ENCODE measurements at regions not wholly inside any gene's neighbourhood (a gene's known extent, or its start where the extent isn't known, plus 50 kb on each side); places are given as distances from the start of the nearest gene placed in this dataset.
A peak's percentile ranks its signal among the peaks of the same experiment; 100 is the strongest.

DNA sequence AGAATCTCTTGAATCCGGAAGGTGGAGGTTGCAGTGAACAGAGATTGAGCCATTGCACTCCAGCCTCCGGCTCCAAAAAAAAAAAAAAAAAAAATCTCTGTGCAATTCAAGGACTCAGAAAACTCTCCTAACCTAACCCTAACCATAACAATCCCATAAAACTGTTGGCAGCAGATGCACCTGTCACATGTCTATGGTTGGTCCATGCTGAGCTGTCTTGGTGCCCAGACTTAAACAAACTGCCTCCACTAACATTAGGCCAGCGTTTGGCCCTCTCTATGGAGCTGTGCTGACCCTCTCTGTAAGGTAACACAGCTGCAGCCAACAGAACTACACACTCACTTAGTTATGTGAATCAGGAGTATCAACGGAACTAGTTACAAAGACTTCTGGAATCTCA, 132.5 kb upstream of the PTER start:
- no peak overlapping the region for H3K27ac ChIP-seq
- no peak for TF ChIP-seq ZFX (IDR thresholded peaks at IDR 0.05)
- TF ChIP-seq, protein P1, sequence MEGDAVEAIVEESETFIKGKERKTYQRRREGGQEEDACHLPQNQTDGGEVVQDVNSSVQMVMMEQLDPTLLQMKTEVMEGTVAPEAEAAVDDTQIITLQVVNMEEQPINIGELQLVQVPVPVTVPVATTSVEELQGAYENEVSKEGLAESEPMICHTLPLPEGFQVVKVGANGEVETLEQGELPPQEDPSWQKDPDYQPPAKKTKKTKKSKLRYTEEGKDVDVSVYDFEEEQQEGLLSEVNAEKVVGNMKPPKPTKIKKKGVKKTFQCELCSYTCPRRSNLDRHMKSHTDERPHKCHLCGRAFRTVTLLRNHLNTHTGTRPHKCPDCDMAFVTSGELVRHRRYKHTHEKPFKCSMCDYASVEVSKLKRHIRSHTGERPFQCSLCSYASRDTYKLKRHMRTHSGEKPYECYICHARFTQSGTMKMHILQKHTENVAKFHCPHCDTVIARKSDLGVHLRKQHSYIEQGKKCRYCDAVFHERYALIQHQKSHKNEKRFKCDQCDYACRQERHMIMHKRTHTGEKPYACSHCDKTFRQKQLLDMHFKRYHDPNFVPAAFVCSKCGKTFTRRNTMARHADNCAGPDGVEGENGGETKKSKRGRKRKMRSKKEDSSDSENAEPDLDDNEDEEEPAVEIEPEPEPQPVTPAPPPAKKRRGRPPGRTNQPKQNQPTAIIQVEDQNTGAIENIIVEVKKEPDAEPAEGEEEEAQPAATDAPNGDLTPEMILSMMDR (conservative IDR thresholded peaks at IDR 0.05): no peak

DNA sequence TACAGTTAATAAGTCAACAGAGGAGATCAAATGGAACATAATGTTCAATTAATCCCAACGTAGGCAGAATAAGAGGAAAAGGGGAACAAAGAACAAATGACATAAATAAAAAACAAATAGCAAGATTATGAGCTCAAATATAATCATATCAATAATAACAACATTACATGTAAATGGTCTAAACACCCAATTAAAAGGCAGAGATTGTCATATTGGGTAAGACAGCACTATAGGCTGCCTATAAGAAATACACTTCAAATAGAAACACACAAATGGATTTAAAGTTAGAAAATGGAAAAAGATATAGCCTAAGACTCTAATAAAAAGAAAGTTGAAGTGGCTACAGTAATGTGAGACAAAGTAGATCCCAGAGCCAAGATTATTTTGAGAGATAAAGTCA, 126.4 kb upstream of the PTER start:
- no peak for TF ChIP-seq ZFX (IDR thresholded peaks at IDR 0.05)
- TF ChIP-seq, protein P1 (conservative IDR thresholded peaks at IDR 0.05): no peak
- no peak overlapping the region for H3K27ac ChIP-seq

DNA sequence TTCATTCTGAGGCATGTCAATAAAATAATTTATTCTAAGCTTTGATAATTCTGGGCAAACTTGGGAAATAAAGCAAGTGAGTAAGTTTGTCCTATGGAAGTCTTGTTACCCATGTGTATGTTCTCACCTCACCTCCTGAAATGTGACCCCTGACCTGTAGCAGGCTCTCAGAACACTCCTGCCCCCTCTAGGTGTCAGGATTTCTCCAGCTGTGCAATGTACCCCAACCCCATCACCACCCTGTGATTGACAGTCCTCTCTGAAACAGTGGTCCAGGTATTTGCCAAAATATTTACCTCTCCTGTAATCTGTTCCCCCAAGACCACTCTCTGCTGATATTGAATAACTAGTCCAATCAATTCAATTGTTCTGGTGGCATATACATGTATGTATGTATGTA, 122.6 kb upstream of the PTER start:
- H3K27ac ChIP-seq: no peak overlapping the region
- TF ChIP-seq ZFX (IDR thresholded peaks at IDR 0.05): no peak
- TF ChIP-seq, protein P1 (conservative IDR thresholded peaks at IDR 0.05): 0 out of 2 replicates have a peak, but pooled peaks have one; percentile 4

DNA sequence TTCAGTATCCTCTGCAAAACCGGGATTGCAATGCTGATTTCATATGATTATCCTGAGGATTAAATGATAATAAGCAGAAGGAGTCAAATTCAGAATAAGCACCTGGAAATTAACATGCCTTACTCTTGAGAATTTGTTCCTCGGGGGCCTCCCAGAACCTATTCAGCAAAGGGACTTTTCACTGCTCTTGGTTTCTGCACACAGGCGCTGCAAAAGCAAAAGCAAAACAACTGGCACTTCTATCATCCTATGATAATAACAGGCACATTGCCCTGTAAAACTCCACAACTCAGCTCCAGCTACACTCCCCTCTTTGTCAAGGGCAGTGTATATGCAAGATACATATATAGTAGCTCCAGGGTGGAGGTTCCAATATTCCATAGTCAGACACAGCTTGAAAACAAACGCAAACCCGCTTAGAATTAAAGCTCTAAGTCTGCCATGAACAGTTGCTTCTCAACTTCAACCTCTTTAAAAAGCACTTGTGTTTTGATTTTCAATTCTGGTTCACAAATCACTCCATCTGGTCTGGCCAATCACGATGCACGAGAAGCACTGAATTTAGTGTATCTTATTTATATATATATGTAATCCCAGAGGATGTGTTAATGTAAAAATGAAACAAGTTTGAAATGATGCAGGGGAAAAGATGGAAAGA, 119.9 kb upstream of the PTER start:
- H3K27ac ChIP-seq: no peak overlapping the region
- no peak for TF ChIP-seq ZFX (IDR thresholded peaks at IDR 0.05)
- TF ChIP-seq, protein P1 (conservative IDR thresholded peaks at IDR 0.05): no peak

DNA sequence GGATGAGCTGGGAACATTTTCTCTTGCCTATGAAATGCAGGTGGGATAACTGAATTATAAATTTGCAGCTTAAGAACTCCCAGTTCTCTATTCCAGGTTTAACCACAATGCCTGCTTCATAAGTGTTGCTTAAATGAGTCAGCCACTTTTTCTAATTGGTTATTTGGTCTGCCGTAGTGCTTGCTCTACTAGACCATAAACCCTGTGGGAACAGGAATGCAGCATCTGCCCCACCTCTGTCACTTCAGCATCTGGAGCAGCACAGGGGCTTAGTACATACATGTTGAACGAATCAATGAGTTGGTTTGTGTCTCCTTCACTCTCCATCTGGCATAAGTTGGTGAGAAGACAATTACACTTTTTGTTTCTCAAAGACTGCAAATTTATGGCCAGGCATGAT, 95.2 kb upstream of the PTER start:
- TF ChIP-seq ZFX (IDR thresholded peaks at IDR 0.05): no peak
- TF ChIP-seq, protein P1 (conservative IDR thresholded peaks at IDR 0.05): no peak
- H3K27ac ChIP-seq: no peak overlapping the region

DNA sequence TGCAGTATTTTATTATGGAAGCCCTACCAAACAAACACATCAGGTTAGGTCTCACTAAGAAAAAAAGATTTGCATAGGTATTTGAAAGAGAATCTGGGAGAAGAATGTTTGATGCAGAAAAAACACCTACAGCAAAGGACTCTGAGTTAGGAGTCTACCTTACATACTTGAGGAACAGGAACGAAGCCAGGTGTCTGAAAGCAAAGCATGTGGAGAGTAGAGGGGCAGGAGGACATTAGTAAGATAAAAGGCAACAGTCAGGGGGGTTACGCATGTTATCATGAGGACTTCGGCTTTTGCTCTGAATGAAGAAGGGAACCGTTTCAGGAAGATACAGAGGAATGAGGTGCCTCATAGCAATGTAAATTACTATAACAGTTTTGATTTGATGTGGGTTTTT, 87.9 kb upstream of the PTER start:
- H3K27ac ChIP-seq: no peak overlapping the region
- TF ChIP-seq, protein P1 (conservative IDR thresholded peaks at IDR 0.05): no peak
- no peak for TF ChIP-seq ZFX (IDR thresholded peaks at IDR 0.05)

DNA sequence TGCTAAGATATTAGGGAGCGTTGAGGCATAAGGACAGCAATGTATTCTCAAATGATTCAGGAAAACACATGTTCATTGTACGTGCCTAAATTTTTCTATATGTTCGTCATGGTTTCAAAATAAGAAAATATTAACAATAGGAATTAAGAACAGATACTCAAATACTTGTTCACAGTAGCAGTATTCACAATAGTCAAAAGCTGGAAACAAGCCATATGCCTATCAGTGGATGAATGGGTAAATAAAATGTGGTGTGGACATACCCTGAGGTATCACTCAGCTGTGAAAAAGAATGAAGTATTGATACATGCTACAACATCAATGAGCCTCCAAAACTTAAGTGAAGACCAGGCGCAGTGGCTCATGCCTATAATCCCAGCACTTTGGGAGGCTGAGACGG, 84.7 kb upstream of the PTER start:
- TF ChIP-seq ZFX (IDR thresholded peaks at IDR 0.05): no peak
- TF ChIP-seq, protein P1 (conservative IDR thresholded peaks at IDR 0.05): no peak
- H3K27ac ChIP-seq: no peak overlapping the region
